Kidney (tissue), 13 donors: ENCODE measurements at regions not wholly inside any gene's neighbourhood (a gene's known extent, or its start where the extent isn't known, plus 50 kb on each side); places are given as distances from the start of the nearest gene placed in this dataset.

ENCODE experiments used
- DNase-seq, 5 donors: peaks; one replicate each; pipeline ENCODE4 v3.0.0-alpha.2; 2013 to 2020
- FAIRE-seq: peaks from 2 replicates; lab custom pipeline; 2012; peaks lifted over from hg19 to GRCh38; lab: Jason Lieb, UNC
- H3K27ac ChIP-seq, 2 donors: one replicate each; pipeline ENCODE4 v1.7.0; 2013; ENCODE audit warnings: low read depth in 2 of 2, low read length in 2 of 2, inconsistent platforms in 1 of 2
- H3K27me3 ChIP-seq: one replicate; pipeline ENCODE4 v1.7.1; 2013; ENCODE audit warnings: low read length, inconsistent platforms; ENCODE audit not compliant: control insufficient read depth, insufficient read depth
- H3K36me3 ChIP-seq, 3 donors: one replicate each; pipeline versions ENCODE4 v1.7.0 to v1.7.1; 2013; ENCODE audit warnings: low read length in 3 of 3, control low read depth in 1 of 3, inconsistent platforms in 1 of 3; ENCODE audit not compliant: insufficient read depth in 3 of 3, control insufficient read depth in 2 of 3
- H3K4me1 ChIP-seq, 3 donors: one replicate each; pipeline versions ENCODE4 v1.7.0 to v1.7.1; 2013; ENCODE audit warnings: low read length in 3 of 3, inconsistent platforms in 1 of 3, low read depth in 1 of 3; ENCODE audit not compliant: control insufficient read depth in 2 of 3, insufficient read depth in 2 of 3
- H3K4me3 ChIP-seq, 3 donors: one replicate each; pipeline versions ENCODE4 v1.7.0 to v1.8.1; 2013; ENCODE audit warnings: low read length in 3 of 3, control low read depth in 1 of 3, inconsistent platforms in 1 of 3
- H3K9ac ChIP-seq, 3 donors: one replicate each; pipeline versions ENCODE4 v1.7.0 to v1.7.1; 2013; ENCODE audit warnings: low read length in 3 of 3, control low read depth in 1 of 3, inconsistent platforms in 1 of 3
- H3K9me3 ChIP-seq, 3 donors: one replicate each; pipeline versions ENCODE4 v1.7.0 to v1.7.1; 2013; ENCODE audit warnings: low read length in 3 of 3, control low read depth in 1 of 3, inconsistent platforms in 1 of 3; ENCODE audit not compliant: control insufficient read depth in 2 of 3, insufficient read depth in 1 of 3
- CTCF ChIP-seq: IDR thresholded peaks from 3 replicates; pipeline ENCODE4 v1.5.1; 2012; ENCODE audit warnings: mild to moderate bottlenecking, moderate library complexity, borderline replicate concordance; ENCODE audit not compliant: insufficient read depth; ENCODE audit errors: extremely low read depth
- intact Hi-C: fragments of 100-400 bp; cut with DNase I; formaldehyde crosslinking; loops from one replicate; pipeline ENCODE4 v1.11.1; 2022
- donor health status: control.
- donor health status: control.
- donor health status: control.
- donor health status: control.
- donor health status: control.
- donor health status: DM: yes; HTN: yes; CAD: no.
- donor health status: Normal renal cell carcinoma (clear cell type).

- FAIRE-seq (no peak), DNase-seq (no peak)
- Histone ChIP-seq H3K4me3 (peak overlapping the region in 1 of 3 donors; percentile 13), H3K36me3 (no peaks in the 10 kb centered on the region), H3K27ac (no peak overlapping the region), H3K27me3 (no peaks in the 10 kb centered on the region), H3K9ac (no peak overlapping the region), H3K4me1 (peaks cover 2 to 7% (median 4%) of the 10 kb centered on the region in 3 donors), H3K9me3 (no peaks in the 10 kb centered on the region)
- intact Hi-C loops: no loop called here
- TF ChIP-seq CTCF: no peak
These were observed 153.5 kb upstream of the DMRT1 start for GRCh38 chr9:687994-688393.

- H3K9me3 ChIP-seq: no peaks in the 10 kb centered on the region
- H3K4me1 ChIP-seq: peaks cover 2 to 32% (median 25%) of the 10 kb centered on the region in 3 donors
- DNase-seq (no peak), FAIRE-seq (no peak)
- H3K27ac ChIP-seq: no peak overlapping the region
- H3K36me3 ChIP-seq: no peaks in the 10 kb centered on the region
- no peak overlapping the region for H3K9ac ChIP-seq
- no peaks in the 10 kb centered on the region for H3K27me3 ChIP-seq
- no peak overlapping the region for H3K4me3 ChIP-seq
- intact Hi-C loops: no loop called here
- no peak for TF ChIP-seq CTCF
These were observed 150.9 kb upstream of the DMRT1 start for GRCh38 chr9:690517-691111.

GRCh38 chr9:691825-692400 lies 149.6 kb upstream of the DMRT1 start:
- intact Hi-C loops: no loop called here
- no peak for TF ChIP-seq CTCF
- no peak overlapping the region for H3K9ac ChIP-seq

More at GRCh38 chr9:691825-692400, 149.6 kb upstream of the DMRT1 start:
- H3K27me3 ChIP-seq: no peaks in the 10 kb centered on the region
- peaks cover 2 to 34% (median 25%) of the 10 kb centered on the region in 3 donors for H3K4me1 ChIP-seq
- no peaks in the 10 kb centered on the region for H3K36me3 ChIP-seq
- H3K4me3 ChIP-seq: no peak overlapping the region
- H3K27ac ChIP-seq: peak overlapping the region in 1 of 2 donors; percentile 70
- no peaks in the 10 kb centered on the region for H3K9me3 ChIP-seq
- no peak for FAIRE-seq
- DNase-seq: peak in 1 of 5 donors; percentile 29
